NOMO-1 treated with dmso at 0.1 percent for 144 hours (cell line): ENCODE measurements at regions not wholly inside any gene's neighbourhood (a gene's known extent, or its start where the extent isn't known, plus 50 kb on each side); places are given as distances from the start of the nearest gene placed in this dataset.

Source experiments
- DNase-seq: peaks from one replicate; lab custom pipeline; 2025; ENCODE audit not compliant: unreplicated experiment; lab: John Stamatoyannopoulos, UW

GRCh38 chr4:10180927-10181744, 64.5 kb upstream of the WDR1 start:
- peak; percentile 51 for DNase-seq

DNA sequence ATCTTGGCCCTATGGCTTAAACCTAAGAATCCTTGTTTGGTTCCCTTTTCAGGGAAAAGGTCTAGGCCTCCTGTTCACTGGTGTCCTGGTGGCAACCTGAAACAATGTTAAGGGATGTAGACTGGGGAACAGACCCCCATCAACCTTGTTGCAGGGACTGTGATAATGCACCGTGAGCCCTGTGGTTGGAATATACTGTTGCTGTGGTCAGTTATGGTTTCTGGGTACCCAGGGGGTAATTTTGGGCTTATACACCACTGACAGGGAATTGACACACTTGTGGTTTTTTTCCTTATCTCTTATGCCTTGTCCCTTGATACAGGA, 64.0 kb upstream of the WDR1 start:
- DNase-seq = no peak

DNA sequence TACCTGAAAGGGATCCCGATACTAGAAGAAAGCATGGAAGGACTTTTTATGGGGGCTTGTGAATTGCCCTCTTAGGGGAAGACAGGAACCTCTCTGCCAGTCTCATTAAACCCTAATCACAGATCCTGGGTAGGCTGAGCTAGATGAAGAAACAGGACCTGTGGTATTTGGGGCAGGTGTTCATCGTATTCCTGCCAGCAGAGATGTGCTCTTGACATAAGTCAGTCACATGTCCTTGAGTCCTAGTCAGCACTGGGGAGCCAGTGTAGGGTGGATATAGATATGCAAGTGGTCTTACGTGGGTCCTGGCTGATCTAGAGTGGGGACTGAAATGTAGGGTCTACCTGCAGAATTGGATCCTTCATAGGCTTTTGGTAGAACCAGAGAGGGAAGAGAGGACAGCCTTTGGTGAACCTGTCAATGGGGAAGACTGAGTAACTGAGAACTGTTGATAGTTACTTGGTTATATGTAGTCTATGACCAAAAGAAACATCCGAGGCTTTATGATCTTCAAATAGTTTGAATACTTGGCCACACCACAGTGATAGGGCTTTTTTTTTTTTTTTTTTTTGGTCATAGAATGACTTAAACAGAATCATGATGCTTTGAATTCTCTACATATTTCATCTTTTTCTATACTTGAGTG, 63.5 kb upstream of the WDR1 start:
- no peak for DNase-seq

DNA sequence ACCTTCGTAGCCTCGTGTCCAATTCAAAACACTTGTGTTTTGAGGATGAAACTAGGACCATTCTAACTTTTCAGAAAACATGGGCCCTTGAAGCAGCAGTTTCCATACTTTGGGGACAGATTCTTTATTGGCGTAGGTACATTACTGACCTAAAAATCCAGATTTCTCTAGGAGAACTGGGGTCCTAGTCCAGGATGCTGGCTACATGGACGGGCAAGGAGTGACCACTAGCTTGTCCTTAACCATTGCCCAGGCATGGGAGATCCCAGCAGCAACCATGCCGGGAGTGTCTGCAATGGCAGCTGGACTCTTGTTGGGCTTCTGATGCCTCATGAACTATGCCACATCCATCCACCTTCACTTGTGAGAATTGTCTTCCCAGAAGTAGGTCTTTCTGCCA, 62.2 kb upstream of the WDR1 start:
- DNase-seq = no peak

DNA sequence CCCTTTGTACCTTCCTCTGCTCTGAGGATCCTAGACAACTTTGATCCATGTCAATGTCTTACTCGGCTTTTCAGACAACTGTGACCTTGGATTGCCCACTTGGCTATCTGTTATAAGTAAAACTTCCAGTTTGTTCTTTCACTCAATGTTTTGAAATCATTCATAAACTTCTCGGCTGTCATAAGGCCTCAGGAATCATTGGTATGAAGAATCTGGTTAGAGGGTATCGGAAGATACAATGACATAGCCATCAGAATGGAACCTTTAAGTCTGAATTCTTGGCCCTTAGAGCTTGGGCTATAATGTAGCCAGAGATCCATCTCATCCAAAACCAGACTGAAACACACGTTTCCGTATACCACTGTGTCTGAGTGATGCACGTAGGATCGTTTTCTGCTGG, 59.0 kb upstream of the WDR1 start:
- DNase-seq = no peak

DNA sequence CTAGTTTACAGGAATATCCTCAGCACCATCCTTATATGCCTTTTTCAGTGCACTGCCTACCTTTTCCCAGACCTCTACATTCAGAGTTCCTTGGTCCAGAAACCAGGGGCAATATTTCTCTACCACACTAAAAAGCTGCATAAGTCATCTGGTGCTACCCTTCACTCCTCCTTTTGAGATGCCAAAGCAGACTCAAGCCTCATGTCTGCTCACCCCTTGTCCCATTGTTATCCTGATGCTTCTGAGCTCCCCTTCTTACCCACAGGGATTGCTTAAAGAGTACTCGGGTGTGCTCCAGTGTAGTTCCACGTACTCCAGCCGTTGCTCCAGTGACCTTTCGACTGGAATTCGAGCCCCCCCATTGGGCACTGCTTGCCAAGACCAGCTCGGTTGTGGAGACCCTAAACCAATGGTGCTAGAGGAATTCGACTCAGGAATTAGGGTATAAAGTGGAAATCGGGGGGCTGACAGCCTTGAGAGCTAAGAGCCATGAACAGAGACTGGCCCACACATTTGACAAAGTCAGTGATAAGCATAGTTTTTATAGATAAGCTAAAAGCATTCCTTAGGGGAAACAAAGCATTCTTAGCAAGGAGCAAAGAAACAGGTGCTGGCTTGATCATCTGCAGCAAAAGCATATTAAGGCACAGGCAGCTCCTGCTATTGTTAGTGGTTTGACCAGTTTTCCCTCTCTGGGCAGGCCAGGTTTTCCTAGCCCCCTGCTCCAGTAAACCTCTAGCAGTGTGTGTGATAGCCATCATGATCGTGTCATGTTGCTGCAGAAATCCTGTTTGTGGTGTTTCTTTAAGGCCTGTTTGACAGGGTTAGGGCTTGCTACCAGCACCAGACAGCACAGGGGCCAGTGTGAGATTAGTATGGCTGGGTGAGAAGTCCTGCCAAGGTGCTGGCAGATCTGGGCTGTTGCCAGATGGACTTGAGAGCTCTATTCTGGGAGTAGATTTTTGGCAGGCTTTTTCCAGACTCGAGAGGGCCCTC, 57.5 kb upstream of the WDR1 start:
- no peak for DNase-seq

DNA sequence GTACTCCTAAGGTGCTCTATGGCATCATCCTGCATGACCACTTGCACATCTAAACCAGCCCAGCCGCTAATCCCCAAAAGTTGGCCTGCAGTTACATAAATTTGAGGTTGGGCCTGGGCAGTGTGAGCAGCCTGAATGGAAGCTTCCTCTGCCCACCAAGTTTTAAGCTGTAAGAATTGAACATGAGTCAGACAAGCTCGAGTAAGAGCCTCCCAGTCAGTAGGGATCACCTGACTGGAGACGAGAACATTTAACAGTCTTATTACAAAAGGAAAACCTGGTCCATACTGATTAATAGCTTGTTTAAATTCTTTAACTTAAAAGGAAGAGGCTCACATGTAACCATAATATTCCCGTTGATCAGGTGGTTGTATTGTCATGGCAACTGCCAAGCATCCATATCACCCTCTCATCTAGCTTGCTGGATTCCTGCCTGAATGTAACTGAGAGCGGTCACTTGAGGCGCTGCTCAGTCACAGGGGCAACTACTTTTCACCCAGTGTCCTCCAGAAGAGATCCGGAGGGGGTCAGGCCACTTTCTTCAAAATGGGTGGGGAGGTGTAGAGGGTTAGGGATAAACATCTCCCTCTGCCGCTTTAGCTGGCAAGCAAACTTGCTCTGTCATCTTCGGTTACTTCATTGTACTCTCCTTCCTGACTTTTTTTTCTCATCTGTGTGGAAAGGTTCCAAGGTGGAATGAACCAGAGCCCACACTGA, 56.6 kb upstream of the WDR1 start:
- no peak for DNase-seq

- DNase-seq = no peak
These were observed 55.8 kb upstream of the WDR1 start for GRCh38 chr4:10172278-10172921.

DNA sequence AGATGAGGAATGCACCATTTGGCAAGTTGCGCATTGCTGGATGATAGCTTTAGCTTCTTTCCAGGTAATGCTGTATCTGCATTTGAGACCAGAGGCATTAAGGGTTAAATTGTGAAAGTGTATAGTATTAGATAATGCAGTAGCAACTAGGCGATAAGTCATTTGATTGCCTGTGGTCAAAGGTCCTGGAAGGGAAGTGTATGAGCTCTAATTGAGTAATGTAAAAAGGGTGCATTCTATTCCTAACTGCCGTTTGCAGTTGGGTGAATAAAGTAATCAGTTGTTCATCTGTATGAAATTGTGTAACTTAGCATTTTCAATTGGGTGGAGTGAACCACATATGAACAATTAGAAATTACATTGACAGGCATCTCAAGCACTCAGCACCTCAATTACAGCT, 54.5 kb upstream of the WDR1 start:
- no peak for DNase-seq

DNA sequence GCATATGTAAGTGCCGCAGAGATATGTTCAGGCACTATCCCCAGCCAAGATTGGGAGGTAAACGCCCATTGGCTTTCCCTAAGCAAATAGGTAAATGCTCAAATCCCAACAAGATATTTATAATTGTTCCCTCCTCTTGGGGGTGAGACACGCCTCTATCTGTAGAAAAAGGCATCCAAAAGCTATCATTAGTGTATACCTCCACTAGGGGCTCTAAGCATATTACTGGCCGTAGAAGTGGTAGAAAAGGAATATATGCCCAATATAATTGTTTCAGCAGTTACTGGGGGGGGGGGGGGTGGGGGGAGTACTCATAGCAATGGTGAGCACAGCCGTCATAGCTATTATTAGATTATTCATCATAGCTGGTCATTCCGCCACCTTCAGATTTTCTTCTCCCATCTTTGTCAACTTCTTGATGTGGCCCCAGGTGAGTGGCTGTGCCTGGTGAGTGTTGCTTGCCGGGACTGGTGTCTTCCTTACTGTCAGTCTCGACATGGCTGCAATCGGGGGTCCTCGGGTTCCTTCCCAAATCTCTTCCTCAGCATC, 53.3 kb upstream of the WDR1 start:
- no peak for DNase-seq

DNA sequence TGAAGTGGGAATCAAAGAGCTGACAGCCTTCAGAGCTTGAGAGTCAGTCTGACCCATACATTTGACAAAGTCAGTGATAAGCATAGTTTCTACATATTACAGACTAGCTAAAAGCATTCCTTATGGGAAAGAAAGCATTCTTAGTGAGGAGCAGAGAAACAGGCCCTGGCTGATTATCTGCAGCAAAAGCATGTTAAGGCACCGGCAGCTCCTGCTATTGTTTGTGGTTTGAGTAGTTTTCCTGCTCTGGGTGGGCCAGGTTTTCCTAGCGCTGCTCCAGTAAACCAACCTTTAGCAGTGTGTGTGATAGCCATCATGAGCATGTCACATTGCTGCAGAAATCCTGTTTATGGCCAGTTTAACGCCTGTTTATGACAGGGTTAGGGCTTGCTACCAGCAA, 51.6 kb upstream of the WDR1 start:
- DNase-seq = no peak

DNA sequence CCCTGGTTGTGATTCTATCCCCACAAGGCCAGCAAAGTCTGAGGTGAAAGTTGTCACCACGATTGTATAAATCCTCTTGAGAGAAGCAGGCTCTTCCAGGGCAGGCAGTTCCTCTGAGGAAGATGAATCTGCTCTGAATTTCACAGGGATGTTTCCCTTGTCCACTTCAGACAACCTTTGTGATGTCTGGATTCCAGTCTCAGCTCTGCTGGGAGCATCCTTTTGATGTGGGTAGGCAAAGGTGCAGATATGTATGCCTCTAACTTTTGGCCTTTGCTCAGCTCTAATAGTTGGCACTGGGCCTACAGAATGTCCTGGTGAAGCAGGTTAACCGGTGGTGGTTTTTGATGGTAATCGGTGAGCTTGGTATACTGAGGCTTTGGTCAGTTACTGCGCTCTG, 50.6 kb upstream of the WDR1 start:
- DNase-seq = no peak
